Mesendoderm (in vitro differentiated cells): ENCODE measurements at regions not wholly inside any gene's neighbourhood (a gene's known extent, or its start where the extent isn't known, plus 50 kb on each side); places are given as distances from the start of the nearest gene placed in this dataset.

Experiments used
- DNase-seq: peaks from one replicate; pipeline ENCODE4 v3.0.0; 2013
- H2AK5ac ChIP-seq: 2 replicates; pipeline ENCODE4 v1.6.1; 2013; ENCODE audit warnings: low read length, inconsistent platforms
- H2BK120ac ChIP-seq: 2 replicates; pipeline ENCODE4 v1.6.1; 2013; ENCODE audit warnings: low read depth, mild to moderate bottlenecking, low read length, moderate library complexity, mixed read lengths
- H2BK15ac ChIP-seq: replicated peaks from 2 replicates; pipeline ENCODE4 v1.6.1; 2013; ENCODE audit warnings: low read depth, mild to moderate bottlenecking, moderate library complexity
- H2BK5ac ChIP-seq: 2 replicates; pipeline ENCODE4 v1.6.1; 2013; ENCODE audit warnings: low read length, inconsistent platforms
- H3K18ac ChIP-seq: 2 replicates; pipeline ENCODE4 v1.6.1; 2013; ENCODE audit warnings: mild to moderate bottlenecking, low read length, mixed read lengths
- H3K23ac ChIP-seq: one replicate; pipeline ENCODE4 v1.6.1; 2013; ENCODE audit warnings: low read length
- H3K27ac ChIP-seq: 2 replicates; pipeline ENCODE4 v1.5.1; 2013; ENCODE audit warnings: low read depth, mild to moderate bottlenecking, inconsistent platforms, low read length, moderate library complexity
- H3K27me3 ChIP-seq: 2 replicates; pipeline ENCODE4 v1.6.1; 2013; ENCODE audit warnings: low read length, control low read depth, mild to moderate bottlenecking, inconsistent platforms; ENCODE audit not compliant: insufficient read depth, poor library complexity
- H3K36me3 ChIP-seq: 2 replicates; pipeline ENCODE4 v1.6.1; 2013; ENCODE audit warnings: low read length, inconsistent platforms; ENCODE audit not compliant: control insufficient read depth, insufficient read depth
- H3K4ac ChIP-seq: one replicate; pipeline ENCODE4 v1.6.1; 2013; ENCODE audit warnings: low read depth, mild to moderate bottlenecking, low read length, moderate library complexity
- H3K4me1 ChIP-seq: 2 replicates; pipeline ENCODE4 v1.6.1; 2013; ENCODE audit warnings: low read depth, low read length, inconsistent platforms; ENCODE audit not compliant: control insufficient read depth
- H3K4me2 ChIP-seq: 2 replicates; pipeline ENCODE4 v1.6.1; 2013; ENCODE audit warnings: low read length
- H3K4me3 ChIP-seq: 2 replicates; pipeline ENCODE4 v1.5.1; 2013; ENCODE audit warnings: mild to moderate bottlenecking, low read length
- H3K56ac ChIP-seq: one replicate; pipeline ENCODE4 v1.6.1; 2013; ENCODE audit warnings: low read length
- H3K79me1 ChIP-seq: 2 replicates; pipeline ENCODE4 v1.6.1; 2013; ENCODE audit warnings: low read length, inconsistent platforms
- H3K79me2 ChIP-seq: 2 replicates; pipeline ENCODE4 v1.6.1; 2013; ENCODE audit warnings: mild to moderate bottlenecking, low read length; ENCODE audit not compliant: control insufficient read depth, insufficient read depth
- H3K9ac ChIP-seq: 2 replicates; pipeline ENCODE4 v1.6.1; 2013; ENCODE audit warnings: low read length, inconsistent platforms
- H4K5ac ChIP-seq: one replicate; pipeline ENCODE4 v1.6.1; 2013; ENCODE audit warnings: low read length
- H4K8ac ChIP-seq: one replicate; pipeline ENCODE4 v1.6.1; 2013; ENCODE audit warnings: low read depth, mild to moderate bottlenecking, control low read depth, low read length, moderate library complexity
- WGBS: extraction: QIAGEN DNeasy Blood & Tissue Kit; methylation state at CpG from one replicate; pipeline ENCODE4 v1.1.7; 2013; ENCODE audit warnings: low lambda C conversion rate, missing lambda C conversion rate; ENCODE audit not compliant: insufficient coverage; ENCODE audit errors: extremely low coverage; 5-methylcytosine and 5-hydroxymethylcytosine counted together

GRCh38 chr2:195316486-195316885, 340.5 kb upstream of the SLC39A10 start:
- H3K4me1 ChIP-seq = no peaks in the 10 kb centered on the region
- no peaks in the 10 kb centered on the region for H3K36me3 ChIP-seq
- H2BK15ac ChIP-seq = no peak overlapping the region
- no peak for DNase-seq
- no peaks in the 10 kb centered on the region for H3K79me1 ChIP-seq
- no peak overlapping the region for H2BK120ac ChIP-seq
- H3K4me3 ChIP-seq = no peak overlapping the region
- H2AK5ac ChIP-seq = no peak overlapping the region
- no peaks in the 10 kb centered on the region for H3K27me3 ChIP-seq
- H2BK5ac ChIP-seq = no peak overlapping the region
- no peak overlapping the region for H4K8ac ChIP-seq
- no peak overlapping the region for H3K56ac ChIP-seq
- no peaks in the 10 kb centered on the region for H3K79me2 ChIP-seq
- H3K18ac ChIP-seq = no peak overlapping the region
- H3K9ac ChIP-seq = no peak overlapping the region
- H4K5ac ChIP-seq = no peak overlapping the region
- no peak overlapping the region for H3K4me2 ChIP-seq
- H3K4ac ChIP-seq = no peak overlapping the region
- H3K23ac ChIP-seq = no peak overlapping the region
- H3K27ac ChIP-seq = no peak overlapping the region

- Histone ChIP-seq H2AK5ac (no peak overlapping the region), H4K5ac (no peak overlapping the region), H2BK120ac (no peak overlapping the region), H3K9ac (no peak overlapping the region), H3K36me3 (no peaks in the 10 kb centered on the region), H2BK15ac (no peak overlapping the region), H3K27ac (no peak overlapping the region), H3K23ac (no peak overlapping the region), H3K27me3 (no peaks in the 10 kb centered on the region), H3K79me1 (no peaks in the 10 kb centered on the region), H3K4ac (no peak overlapping the region), H3K4me3 (no peak overlapping the region), H3K4me1 (no peaks in the 10 kb centered on the region), H2BK5ac (no peak overlapping the region), H3K79me2 (no peaks in the 10 kb centered on the region), H3K4me2 (no peak overlapping the region), H3K18ac (no peak overlapping the region), H3K56ac (no peak overlapping the region), H4K8ac (no peak overlapping the region)
- DNase-seq = no peak
- WGBS = no CpG with 5 or more reads among the region's 1 CpG
Measured at GRCh38 chr2:195313962-195314361, 343.1 kb upstream of the SLC39A10 start.

DNA sequence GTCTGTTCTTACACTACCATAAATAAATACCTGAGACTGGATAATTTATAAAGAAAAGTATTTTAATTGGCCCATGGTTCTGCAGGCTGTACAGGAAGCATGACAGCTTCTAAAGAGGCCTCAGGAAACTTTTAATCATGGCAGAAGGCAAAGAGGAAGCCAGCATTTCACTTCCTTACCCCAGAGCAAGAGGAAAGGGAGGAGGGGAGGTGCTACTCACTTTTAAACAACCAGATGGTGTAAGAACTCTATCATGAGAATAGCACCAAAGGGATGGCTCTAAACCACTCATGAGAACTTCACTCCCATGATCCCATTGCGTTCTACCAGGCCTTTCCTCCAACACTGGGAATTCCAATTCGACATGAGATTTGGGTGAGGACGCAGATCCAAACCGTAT, 344.4 kb upstream of the SLC39A10 start:
- Histone ChIP-seq H3K56ac (no peak overlapping the region), H3K18ac (no peak overlapping the region), H3K4me1 (no peaks in the 10 kb centered on the region), H4K5ac (no peak overlapping the region), H3K9ac (no peak overlapping the region), H2AK5ac (no peak overlapping the region), H3K27ac (no peak overlapping the region), H3K23ac (no peak overlapping the region), H3K27me3 (no peaks in the 10 kb centered on the region), H3K79me1 (no peaks in the 10 kb centered on the region), H2BK15ac (no peak overlapping the region), H3K4me3 (no peak overlapping the region), H2BK120ac (no peak overlapping the region), H3K4me2 (no peak overlapping the region), H4K8ac (no peak overlapping the region), H3K79me2 (no peaks in the 10 kb centered on the region), H2BK5ac (no peak overlapping the region), H3K4ac (no peak overlapping the region), H3K36me3 (no peaks in the 10 kb centered on the region)
- DNase-seq = peak; percentile 34
- no CpG with 5 or more reads among the region's 4 CpGs for WGBS

- H2BK5ac ChIP-seq = no peak overlapping the region
- H3K4me1 ChIP-seq = no peaks in the 10 kb centered on the region
- no peaks in the 10 kb centered on the region for H3K27me3 ChIP-seq
- WGBS = no CpG with 5 or more reads among the region's 1 CpG
- no peaks in the 10 kb centered on the region for H3K79me2 ChIP-seq
- H3K18ac ChIP-seq = no peak overlapping the region
- no peak for DNase-seq
- no peak overlapping the region for H3K4ac ChIP-seq
- H2BK15ac ChIP-seq = no peak overlapping the region
- no peak overlapping the region for H2AK5ac ChIP-seq
- no peaks in the 10 kb centered on the region for H3K36me3 ChIP-seq
- H4K8ac ChIP-seq = no peak overlapping the region
- no peak overlapping the region for H2BK120ac ChIP-seq
- no peak overlapping the region for H3K4me2 ChIP-seq
- H4K5ac ChIP-seq = no peak overlapping the region
- H3K4me3 ChIP-seq = no peak overlapping the region
- H3K23ac ChIP-seq = no peak overlapping the region
- no peak overlapping the region for H3K9ac ChIP-seq
- H3K56ac ChIP-seq = no peak overlapping the region
- H3K79me1 ChIP-seq = no peaks in the 10 kb centered on the region
- no peak overlapping the region for H3K27ac ChIP-seq
Measured at GRCh38 chr2:195308163-195308562, 348.9 kb upstream of the SLC39A10 start.

DNA sequence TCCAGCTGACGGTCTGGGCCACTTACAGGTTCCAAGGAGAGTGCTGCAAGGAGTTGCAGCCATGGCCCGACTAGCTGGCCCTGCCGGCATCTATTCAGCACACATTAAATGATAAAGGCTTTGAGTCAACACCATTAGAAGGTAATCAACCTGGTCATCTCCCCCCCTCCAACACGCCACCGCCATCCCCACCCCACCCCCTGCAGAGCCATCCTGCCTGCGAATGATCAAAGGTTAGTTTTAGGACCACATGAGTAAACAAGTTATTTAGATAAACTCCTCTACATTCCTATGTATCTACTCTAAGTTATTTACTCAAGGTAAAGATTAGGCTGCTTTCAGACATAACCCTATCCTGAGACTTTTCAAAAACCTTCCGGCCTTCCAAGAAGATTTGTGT, 349.3 kb upstream of the SLC39A10 start:
- Histone ChIP-seq H3K27ac (no peak overlapping the region), H3K18ac (no peak overlapping the region), H3K79me2 (no peaks in the 10 kb centered on the region), H3K4ac (no peak overlapping the region), H4K8ac (no peak overlapping the region), H3K9ac (no peak overlapping the region), H3K4me3 (no peak overlapping the region), H2BK15ac (no peak overlapping the region), H3K79me1 (no peaks in the 10 kb centered on the region), H3K36me3 (no peaks in the 10 kb centered on the region), H4K5ac (no peak overlapping the region), H3K23ac (no peak overlapping the region), H2BK120ac (no peak overlapping the region), H2AK5ac (no peak overlapping the region), H3K4me2 (no peak overlapping the region), H3K4me1 (no peaks in the 10 kb centered on the region), H3K56ac (no peak overlapping the region), H3K27me3 (no peaks in the 10 kb centered on the region), H2BK5ac (no peak overlapping the region)
- peak; percentile 49 for DNase-seq
- WGBS = no CpG with 5 or more reads among the region's 7 CpGs

- Histone ChIP-seq H3K4me1 (no peaks in the 10 kb centered on the region), H3K9ac (no peak overlapping the region), H3K23ac (no peak overlapping the region), H3K4ac (no peak overlapping the region), H2BK5ac (no peak overlapping the region), H2BK120ac (no peak overlapping the region), H4K5ac (no peak overlapping the region), H3K27ac (no peak overlapping the region), H3K79me2 (no peaks in the 10 kb centered on the region), H3K56ac (no peak overlapping the region), H3K79me1 (no peaks in the 10 kb centered on the region), H3K4me3 (no peak overlapping the region), H3K27me3 (no peaks in the 10 kb centered on the region), H3K4me2 (no peak overlapping the region), H3K36me3 (no peaks in the 10 kb centered on the region), H2AK5ac (no peak overlapping the region), H2BK15ac (no peak overlapping the region), H4K8ac (no peak overlapping the region), H3K18ac (no peak overlapping the region)
- peak; percentile 88 for DNase-seq
- WGBS = no CpG with 5 or more reads among the region's 5 CpGs
Measured at GRCh38 chr2:195304310-195304709, 352.7 kb upstream of the SLC39A10 start.
